ENCODE measurements at regions not wholly inside any gene's neighbourhood (a gene's known extent, or its start where the extent isn't known, plus 50 kb on each side); places are given as distances from the start of the nearest gene placed in this dataset.
A peak's percentile ranks its signal among the peaks of the same experiment; 100 is the strongest.

DNA sequence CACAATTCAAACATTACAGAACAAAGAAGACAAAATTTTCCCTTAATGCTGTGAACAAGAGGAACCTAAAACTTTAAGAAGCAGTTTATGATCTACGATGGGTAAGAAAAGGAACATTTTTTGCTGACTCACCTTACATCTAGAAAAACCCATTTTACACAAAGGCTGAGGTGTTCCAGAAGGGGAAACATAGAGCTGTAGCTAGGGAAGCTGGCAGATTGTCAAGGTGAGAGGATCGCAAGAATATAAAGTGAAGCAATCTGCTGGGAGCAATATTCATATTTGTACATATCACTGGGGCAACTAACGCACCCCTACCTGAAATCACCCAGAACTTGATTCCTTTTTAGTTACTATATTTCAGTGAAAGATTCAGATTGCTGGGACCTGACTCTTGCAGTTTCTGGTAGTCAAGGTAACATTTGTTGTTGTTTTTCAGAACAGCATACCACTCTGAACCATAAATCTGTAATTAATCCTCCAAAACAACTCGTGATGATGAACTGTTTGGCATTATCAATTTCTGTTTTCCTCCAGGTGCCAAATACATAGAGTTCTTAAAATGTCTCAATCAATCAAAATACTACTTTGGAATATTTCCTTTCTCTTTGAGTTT, 184.1 kb upstream of the LRRC3B start:
- Histone ChIP-seq H3K9me3 (ENCODE audit: control insufficient read depth, insufficient read depth, low read depth, low read length) (no peaks in the 10 kb centered on the region), H3K4me3 (replicated peaks in 1 of 4; ENCODE audit: control extremely low read depth in 1 of 4, insufficient read depth in 1 of 4, low read depth in 3 of 4, low read length in 4 of 4) (no peak overlapping the region), H3K4me2 (ENCODE audit: extremely low read depth, insufficient read depth, low read length) (no peak overlapping the region), H3K27ac (ENCODE audit: insufficient read depth, low read length) (no peak overlapping the region), H3K9ac (ENCODE audit: insufficient read depth, low read length) (no peak overlapping the region), H2AFZ (ENCODE audit: low read length) (no peak overlapping the region), H3K4me1 (ENCODE audit: control insufficient read depth, extremely low read depth, insufficient read depth, low read length) (no peaks in the 10 kb centered on the region), H3K36me3 (ENCODE audit: control insufficient read depth, insufficient read depth, low read length) (no peaks in the 10 kb centered on the region), H3K79me2 (ENCODE audit: control insufficient read depth, insufficient read depth, low read length) (no peaks in the 10 kb centered on the region), H4K20me1 (ENCODE audit: control insufficient read depth, extremely low read depth, insufficient read depth, low read length) (no peaks in the 10 kb centered on the region), H3K27me3 (ENCODE audit: control insufficient read depth, insufficient read depth, low read length) (no peaks in the 10 kb centered on the region)
- TF ChIP-seq, protein P1, sequence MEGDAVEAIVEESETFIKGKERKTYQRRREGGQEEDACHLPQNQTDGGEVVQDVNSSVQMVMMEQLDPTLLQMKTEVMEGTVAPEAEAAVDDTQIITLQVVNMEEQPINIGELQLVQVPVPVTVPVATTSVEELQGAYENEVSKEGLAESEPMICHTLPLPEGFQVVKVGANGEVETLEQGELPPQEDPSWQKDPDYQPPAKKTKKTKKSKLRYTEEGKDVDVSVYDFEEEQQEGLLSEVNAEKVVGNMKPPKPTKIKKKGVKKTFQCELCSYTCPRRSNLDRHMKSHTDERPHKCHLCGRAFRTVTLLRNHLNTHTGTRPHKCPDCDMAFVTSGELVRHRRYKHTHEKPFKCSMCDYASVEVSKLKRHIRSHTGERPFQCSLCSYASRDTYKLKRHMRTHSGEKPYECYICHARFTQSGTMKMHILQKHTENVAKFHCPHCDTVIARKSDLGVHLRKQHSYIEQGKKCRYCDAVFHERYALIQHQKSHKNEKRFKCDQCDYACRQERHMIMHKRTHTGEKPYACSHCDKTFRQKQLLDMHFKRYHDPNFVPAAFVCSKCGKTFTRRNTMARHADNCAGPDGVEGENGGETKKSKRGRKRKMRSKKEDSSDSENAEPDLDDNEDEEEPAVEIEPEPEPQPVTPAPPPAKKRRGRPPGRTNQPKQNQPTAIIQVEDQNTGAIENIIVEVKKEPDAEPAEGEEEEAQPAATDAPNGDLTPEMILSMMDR (conservative IDR thresholded peaks at IDR 0.05 in 1 of 2, IDR thresholded peaks at IDR 0.05 in 1 of 2; ENCODE audit: low read depth in 1 of 2, low read length in 2 of 2) = no peak
- TF ChIP-seq EZH2 (IDR thresholded peaks at IDR 0.05; ENCODE audit: low read length, missing control alignments) = no peak
- peak in 1 of 2 donors; percentile 3 for DNase-seq (ENCODE audit: low read depth in 2 of 2)

DNA sequence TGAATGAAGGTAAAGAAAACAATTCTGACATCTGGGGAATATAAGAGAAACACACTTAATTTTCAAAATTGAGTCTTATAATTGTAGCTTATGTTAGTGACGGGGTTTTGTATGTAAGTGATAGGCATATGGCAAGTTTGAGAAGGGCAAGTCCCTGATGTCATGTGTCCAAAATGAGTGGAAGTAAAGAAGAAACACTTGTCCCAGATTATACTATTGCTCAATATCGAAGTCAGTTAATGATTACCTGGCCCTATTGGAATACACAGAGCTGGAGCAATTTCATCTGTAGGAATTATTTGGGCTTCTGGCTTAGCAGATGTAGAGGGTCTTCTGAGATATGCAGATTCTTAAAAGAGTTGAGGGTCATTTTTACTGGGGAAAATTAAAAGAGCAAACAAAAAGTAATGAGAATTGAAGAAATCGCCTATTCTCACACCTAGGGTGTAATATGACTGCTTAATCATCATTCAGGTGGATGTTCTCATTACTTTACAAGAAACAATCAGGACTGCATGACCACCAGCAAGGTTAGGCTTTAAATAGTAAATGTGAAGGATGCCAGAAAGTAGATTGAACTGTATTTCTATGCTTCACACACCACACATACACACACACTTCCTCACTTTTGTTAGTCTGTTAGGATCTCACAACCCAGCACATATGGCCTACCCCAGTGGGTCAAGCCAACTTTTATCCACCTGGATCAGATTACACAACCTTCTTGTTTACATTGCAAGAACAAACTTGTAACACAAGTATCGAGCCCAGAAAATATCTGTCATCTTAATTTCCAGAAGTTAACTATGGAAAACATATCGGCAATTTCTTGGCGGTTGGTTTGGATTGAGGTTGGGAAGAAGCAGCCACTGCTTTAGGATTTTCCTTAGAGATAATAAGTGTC, 183.3 kb upstream of the LRRC3B start:
- Histone ChIP-seq H3K79me2 (ENCODE audit: control insufficient read depth, insufficient read depth, low read length) (no peaks in the 10 kb centered on the region), H3K9me3 (ENCODE audit: control insufficient read depth, insufficient read depth, low read depth, low read length) (no peaks in the 10 kb centered on the region), H4K20me1 (ENCODE audit: control insufficient read depth, extremely low read depth, insufficient read depth, low read length) (no peaks in the 10 kb centered on the region), H3K4me1 (ENCODE audit: control insufficient read depth, extremely low read depth, insufficient read depth, low read length) (no peaks in the 10 kb centered on the region), H2AFZ (ENCODE audit: low read length) (no peak overlapping the region), H3K9ac (ENCODE audit: insufficient read depth, low read length) (no peak overlapping the region), H3K27ac (ENCODE audit: insufficient read depth, low read length) (no peak overlapping the region), H3K4me3 (replicated peaks in 1 of 4; ENCODE audit: control extremely low read depth in 1 of 4, insufficient read depth in 1 of 4, low read depth in 3 of 4, low read length in 4 of 4) (no peak overlapping the region), H3K4me2 (ENCODE audit: extremely low read depth, insufficient read depth, low read length) (no peak overlapping the region), H3K27me3 (ENCODE audit: control insufficient read depth, insufficient read depth, low read length) (no peaks in the 10 kb centered on the region), H3K36me3 (ENCODE audit: control insufficient read depth, insufficient read depth, low read length) (no peaks in the 10 kb centered on the region)
- TF ChIP-seq EZH2 (IDR thresholded peaks at IDR 0.05; ENCODE audit: low read length, missing control alignments) = no peak
- TF ChIP-seq, protein P1 (conservative IDR thresholded peaks at IDR 0.05 in 1 of 2, IDR thresholded peaks at IDR 0.05 in 1 of 2; ENCODE audit: low read depth in 1 of 2, low read length in 2 of 2) = no peak
- DNase-seq (ENCODE audit: low read depth in 2 of 2) = no peak

DNA sequence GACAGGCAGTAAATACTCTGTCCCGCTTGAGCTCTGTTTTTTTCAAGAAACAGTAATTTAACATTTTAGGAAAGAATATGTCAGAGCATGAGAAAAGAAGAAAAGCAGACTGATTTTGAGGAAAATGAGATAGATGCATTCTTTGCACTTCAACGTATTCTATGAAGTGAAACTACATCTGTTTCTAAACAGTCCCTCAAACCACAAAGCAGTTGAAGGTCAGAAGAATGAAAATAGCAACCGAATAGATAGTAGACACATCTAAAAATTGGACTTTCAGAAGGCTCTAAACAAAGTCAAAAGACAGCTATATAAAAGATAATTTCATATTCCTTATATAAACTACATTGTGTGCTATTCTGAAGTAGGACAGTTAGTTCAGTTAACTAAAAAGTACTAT, 172.6 kb upstream of the LRRC3B start:
- Histone ChIP-seq H3K27me3 (ENCODE audit: control insufficient read depth, insufficient read depth, low read length) (no peaks in the 10 kb centered on the region), H3K4me3 (replicated peaks in 1 of 4; ENCODE audit: control extremely low read depth in 1 of 4, insufficient read depth in 1 of 4, low read depth in 3 of 4, low read length in 4 of 4) (no peak overlapping the region)

More for the DNA sequence above, 172.6 kb upstream of the LRRC3B start:
- no peaks in the 10 kb centered on the region for H4K20me1 ChIP-seq (ENCODE audit: control insufficient read depth, extremely low read depth, insufficient read depth, low read length)
- no peaks in the 10 kb centered on the region for H3K4me1 ChIP-seq (ENCODE audit: control insufficient read depth, extremely low read depth, insufficient read depth, low read length)
- no peaks in the 10 kb centered on the region for H3K36me3 ChIP-seq (ENCODE audit: control insufficient read depth, insufficient read depth, low read length)
- H2AFZ ChIP-seq (ENCODE audit: low read length) = no peak overlapping the region
- H3K9me3 ChIP-seq (ENCODE audit: control insufficient read depth, insufficient read depth, low read depth, low read length) = no peaks in the 10 kb centered on the region
- H3K4me2 ChIP-seq (ENCODE audit: extremely low read depth, insufficient read depth, low read length) = no peak overlapping the region
- no peak for TF ChIP-seq EZH2 (IDR thresholded peaks at IDR 0.05; ENCODE audit: low read length, missing control alignments)
- TF ChIP-seq, protein P1 (conservative IDR thresholded peaks at IDR 0.05 in 1 of 2, IDR thresholded peaks at IDR 0.05 in 1 of 2; ENCODE audit: low read depth in 1 of 2, low read length in 2 of 2) = no peak
- H3K27ac ChIP-seq (ENCODE audit: insufficient read depth, low read length) = no peak overlapping the region
- H3K79me2 ChIP-seq (ENCODE audit: control insufficient read depth, insufficient read depth, low read length) = no peaks in the 10 kb centered on the region
- no peak overlapping the region for H3K9ac ChIP-seq (ENCODE audit: insufficient read depth, low read length)
- no peak for DNase-seq (ENCODE audit: low read depth in 2 of 2)
